Subcutaneous abdominal adipose tissue (tissue), 5 donors: ENCODE measurements at regions not wholly inside any gene's neighbourhood (a gene's known extent, or its start where the extent isn't known, plus 50 kb on each side); places are given as distances from the start of the nearest gene placed in this dataset.
"Not testable (repeated sequence)": the region's sequence is repeated elsewhere in the genome, so short reads cannot be mapped to it uniquely, and the experiment has no call there.

ENCODE experiments used
- H3K27ac ChIP-seq: one replicate; pipeline ENCODE4 v1.7.0; 2013; ENCODE audit warnings: low read depth, mild to moderate bottlenecking, inconsistent platforms, low read length, moderate library complexity
- H3K27me3 ChIP-seq, 5 donors: one replicate each; pipeline ENCODE4 v1.7.0; 2013; ENCODE audit warnings: low read length in 5 of 5, inconsistent platforms in 1 of 5; ENCODE audit not compliant: control insufficient read depth in 5 of 5, insufficient read depth in 4 of 5
- H3K36me3 ChIP-seq, 5 donors: one replicate each; pipeline ENCODE4 v1.7.0; 2013; ENCODE audit warnings: low read length in 5 of 5; ENCODE audit not compliant: control insufficient read depth in 5 of 5, insufficient read depth in 5 of 5
- H3K4me1 ChIP-seq, 5 donors: one replicate each; pipeline ENCODE4 v1.7.0; 2013; ENCODE audit warnings: low read length in 5 of 5, mild to moderate bottlenecking in 3 of 5, moderate library complexity in 1 of 5; ENCODE audit not compliant: control insufficient read depth in 5 of 5, insufficient read depth in 5 of 5
- H3K4me3 ChIP-seq, 5 donors: one replicate each; pipeline ENCODE4 v1.7.0; 2013; ENCODE audit warnings: low read length in 5 of 5, low read depth in 1 of 5
- H3K9ac ChIP-seq, 5 donors: one replicate each; pipeline ENCODE4 v1.7.0; 2013; ENCODE audit warnings: low read length in 5 of 5, mild to moderate bottlenecking in 4 of 5, moderate library complexity in 3 of 5
- H3K9me3 ChIP-seq, 5 donors: one replicate each; pipeline ENCODE4 v1.7.0; 2013; ENCODE audit warnings: low read length in 5 of 5; ENCODE audit not compliant: control insufficient read depth in 5 of 5
- donor health status: healthy.
- donor health status: healthy.
- donor health status: healthy.
- donor health status: healthy.
- donor health status: healthy.

DNA sequence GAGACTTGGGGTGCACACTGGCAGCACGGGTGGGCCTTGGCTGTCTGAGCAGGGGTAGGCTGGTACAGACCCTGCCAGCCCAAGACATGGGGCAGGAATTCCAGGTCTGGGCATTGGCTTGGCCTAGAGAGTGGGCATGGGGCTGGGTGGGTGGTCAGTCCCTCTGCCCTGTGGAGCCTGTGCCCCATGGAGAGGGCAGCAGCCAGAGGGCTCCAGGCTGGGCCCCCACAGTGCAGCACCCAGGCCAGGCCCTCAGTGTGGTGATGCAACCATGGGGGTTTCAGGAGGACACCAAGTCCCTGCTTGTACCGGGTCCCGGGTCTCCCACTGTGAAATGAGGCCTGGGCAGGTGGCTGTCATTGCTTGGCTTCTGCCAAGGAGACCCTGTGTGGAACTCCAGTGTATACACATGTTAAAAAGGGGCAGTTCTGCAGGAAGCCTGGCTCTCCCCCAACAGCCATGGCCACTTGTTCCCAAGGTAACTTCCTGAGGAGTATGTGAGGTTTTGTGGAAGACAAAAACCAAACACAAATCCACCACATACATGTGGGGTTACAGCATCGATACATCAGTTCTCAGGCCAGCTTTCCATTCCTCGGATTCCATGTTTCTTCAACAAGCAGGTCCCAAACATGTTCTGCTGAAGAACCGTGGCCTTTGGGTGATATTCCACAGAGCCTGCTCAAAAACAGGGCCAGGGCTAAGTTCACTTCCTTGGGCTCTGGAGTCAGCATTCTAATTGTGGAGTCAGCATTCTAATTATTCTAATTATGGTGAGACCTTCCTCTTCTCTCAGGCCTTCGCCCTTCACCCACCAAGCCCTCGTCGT, 77.3 kb downstream of the DACT2 start:
- Histone ChIP-seq H3K27ac (no peak overlapping the region), H3K27me3 (peaks cover 0 to 4% (median 2%) of the 10 kb centered on the region in 5 donors), H3K9ac (no peak overlapping the region), H3K4me3 (no peak overlapping the region), H3K4me1 (peaks cover 0 to 6% (median 3%) of the 10 kb centered on the region in 5 donors), H3K36me3 (no peaks in the 10 kb centered on the region), H3K9me3 (no peaks in the 10 kb centered on the region)

DNA sequence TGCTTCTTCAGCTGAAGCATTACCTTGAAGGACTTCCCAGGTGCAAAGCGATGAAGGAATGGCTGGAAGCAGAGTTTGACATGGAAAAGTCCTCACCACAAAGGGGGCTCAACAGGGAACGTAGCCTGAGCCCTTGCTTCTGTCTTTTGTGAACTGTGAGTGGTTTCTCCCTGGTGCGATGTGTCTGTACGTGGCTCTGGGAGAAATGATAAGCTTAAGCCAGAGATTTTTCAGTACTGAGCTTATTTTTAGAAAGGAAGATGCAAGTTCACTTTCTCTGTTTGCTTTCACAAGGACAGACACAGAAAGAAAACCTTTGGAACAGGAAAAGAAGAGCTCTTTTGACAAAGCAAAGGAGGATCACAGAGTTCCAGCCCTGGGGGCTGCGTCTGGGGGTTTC, 79.4 kb downstream of the DACT2 start:
- Histone ChIP-seq H3K27ac (no peak overlapping the region), H3K4me3 (no peak overlapping the region), H3K27me3 (peaks cover 0 to 3% (median 2%) of the 10 kb centered on the region in 5 donors)

GRCh38 chr6:168239044-168239773, 80.4 kb downstream of the DACT2 start:
- Histone ChIP-seq H3K27me3 (peaks cover 0 to 2% (median 0%) of the 10 kb centered on the region in 5 donors), H3K36me3 (no peaks in the 10 kb centered on the region), H3K4me1 (peaks cover 0 to 5% (median 0%) of the 10 kb centered on the region in 5 donors), H3K4me3 (no peak overlapping the region), H3K9ac (no peak overlapping the region), H3K27ac (no peak overlapping the region), H3K9me3 (no peaks in the 10 kb centered on the region)

More for the DNA sequence above, 79.4 kb downstream of the DACT2 start:
- Histone ChIP-seq H3K36me3 (no peaks in the 10 kb centered on the region), H3K9me3 (no peaks in the 10 kb centered on the region), H3K4me1 (peaks cover 0 to 5% (median 0%) of the 10 kb centered on the region in 5 donors), H3K9ac (no peak overlapping the region)

- Histone ChIP-seq H3K9ac (no peak overlapping the region), H3K4me3 (no peak overlapping the region), H3K27ac (no peak overlapping the region), H3K4me1 (peaks cover 0 to 5% (median 0%) of the 10 kb centered on the region in 5 donors), H3K9me3 (no peaks in the 10 kb centered on the region), H3K27me3 (peaks cover 0 to 2% (median 0%) of the 10 kb centered on the region in 5 donors), H3K36me3 (no peaks in the 10 kb centered on the region)
Measured at GRCh38 chr6:168238159-168238909, 81.2 kb downstream of the DACT2 start.

DNA sequence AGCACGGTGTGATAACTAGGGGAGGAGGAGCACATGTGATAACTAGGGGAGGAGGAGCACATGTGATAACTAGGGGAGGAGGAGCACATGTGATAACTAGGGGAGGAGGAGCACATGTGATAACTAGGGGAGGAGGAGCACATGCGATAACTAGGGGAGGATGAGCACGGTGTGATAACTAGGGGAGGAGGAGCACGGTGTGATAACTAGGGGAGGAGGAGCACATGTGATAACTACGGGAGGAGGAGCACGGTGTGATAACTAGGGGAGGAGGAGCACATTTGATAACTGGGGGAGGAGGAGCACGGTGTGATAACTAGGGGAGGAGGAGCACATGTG, 85.7 kb downstream of the DACT2 start:
- H3K9ac ChIP-seq, H3K4me1 ChIP-seq, H3K9me3 ChIP-seq, H3K4me3 ChIP-seq, H3K27ac ChIP-seq, H3K36me3 ChIP-seq: not testable (repeated sequence)
- H3K27me3 ChIP-seq = peaks cover 0 to 13% (median 5%) of the 10 kb centered on the region in 5 donors

- H3K9ac ChIP-seq = no peak overlapping the region
- no peak overlapping the region for H3K27ac ChIP-seq
- no peaks in the 10 kb centered on the region for H3K36me3 ChIP-seq
- peaks cover 0 to 15% (median 8%) of the 10 kb centered on the region in 5 donors for H3K27me3 ChIP-seq
- no peak overlapping the region for H3K4me3 ChIP-seq
- H3K4me1 ChIP-seq = no peaks in the 10 kb centered on the region
- H3K9me3 ChIP-seq = no peaks in the 10 kb centered on the region
Measured at GRCh38 chr6:168232989-168233874, 86.3 kb downstream of the DACT2 start.

DNA sequence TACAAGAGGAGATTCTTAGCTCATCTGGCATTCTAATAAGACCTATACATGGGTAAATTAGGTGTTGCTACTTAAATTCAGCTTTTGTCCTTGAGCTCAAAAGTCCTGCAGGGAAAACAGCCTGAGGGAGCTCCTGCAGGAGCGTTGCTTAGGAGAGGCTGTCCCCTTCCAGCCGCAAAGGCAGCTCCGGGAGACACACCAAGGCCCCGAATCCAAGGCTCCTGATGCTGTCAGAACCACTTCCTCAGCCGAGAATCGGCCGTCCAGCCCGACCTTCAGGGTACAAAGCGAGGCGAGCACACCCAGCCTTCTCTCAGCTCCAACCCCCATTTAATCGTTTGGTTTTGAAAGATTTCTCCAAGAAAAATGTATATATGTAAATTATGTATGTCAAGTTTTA, 87.0 kb downstream of the DACT2 start:
- Histone ChIP-seq H3K9ac (no peak overlapping the region), H3K9me3 (no peaks in the 10 kb centered on the region), H3K27me3 (peaks cover 0 to 16% (median 8%) of the 10 kb centered on the region in 5 donors), H3K4me1 (no peaks in the 10 kb centered on the region), H3K4me3 (no peak overlapping the region), H3K36me3 (no peaks in the 10 kb centered on the region), H3K27ac (no peak overlapping the region)

DNA sequence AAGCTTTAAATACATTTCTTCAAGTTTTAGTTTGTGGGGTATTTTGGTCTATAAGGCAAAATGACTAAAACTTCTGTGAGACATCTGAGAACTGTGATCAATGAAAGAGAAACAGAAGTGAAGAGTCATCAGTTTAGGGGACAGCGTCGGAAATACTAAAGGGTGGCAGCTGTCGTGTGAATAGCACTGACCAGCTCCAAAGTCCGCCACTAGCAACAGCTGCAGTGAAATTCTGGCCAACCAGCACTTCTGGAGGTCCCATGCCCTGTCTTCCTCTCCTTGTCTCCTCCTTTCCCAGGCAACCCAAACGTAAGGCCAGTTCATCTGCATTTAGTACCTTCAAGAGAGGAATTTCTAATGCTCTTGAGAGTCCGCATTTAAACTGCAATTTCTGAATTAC, 87.5 kb downstream of the DACT2 start:
- Histone ChIP-seq H3K4me3 (no peak overlapping the region), H3K27me3 (peaks cover 0 to 16% (median 8%) of the 10 kb centered on the region in 5 donors), H3K4me1 (no peaks in the 10 kb centered on the region), H3K27ac (no peak overlapping the region), H3K36me3 (no peaks in the 10 kb centered on the region), H3K9me3 (no peaks in the 10 kb centered on the region), H3K9ac (no peak overlapping the region)

DNA sequence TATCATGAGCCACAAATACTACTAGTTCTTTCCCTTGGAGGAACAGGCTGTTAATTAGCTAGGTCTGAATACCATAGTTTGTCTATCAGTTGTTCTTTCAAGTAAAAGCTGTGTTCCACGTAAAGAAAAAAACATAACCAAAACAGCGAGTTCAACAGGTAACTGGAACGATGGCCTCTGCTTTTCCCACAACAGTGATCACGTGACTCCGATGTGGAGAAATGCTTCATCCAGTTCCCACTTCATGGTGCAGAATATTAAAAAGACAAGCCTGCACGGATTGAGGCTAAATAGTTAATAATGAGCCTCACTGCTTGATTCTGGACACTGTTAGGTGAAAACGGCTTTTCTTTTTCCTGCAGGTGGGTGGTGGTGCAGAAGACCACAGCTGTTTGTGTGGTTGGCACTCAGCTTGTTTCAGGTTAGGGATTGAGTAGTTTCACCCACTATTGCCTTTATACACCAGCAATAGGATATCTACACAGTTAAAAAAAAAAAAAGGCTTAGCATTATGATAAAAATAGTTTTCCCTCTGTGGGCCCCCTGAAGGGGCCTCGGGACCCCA, 88.1 kb downstream of the DACT2 start:
- Histone ChIP-seq H3K4me3 (no peak overlapping the region), H3K27me3 (peaks cover 0 to 19% (median 8%) of the 10 kb centered on the region in 5 donors), H3K36me3 (no peaks in the 10 kb centered on the region), H3K27ac (no peak overlapping the region), H3K4me1 (peaks cover 0 to 5% (median 2%) of the 10 kb centered on the region in 5 donors), H3K9ac (no peak overlapping the region), H3K9me3 (no peaks in the 10 kb centered on the region)
